ENCODE measurements at regions not wholly inside any gene's neighbourhood (a gene's known extent, or its start where the extent isn't known, plus 50 kb on each side); places are given as distances from the start of the nearest gene placed in this dataset.

GRCh38 chr18:37669991-37670534 is 104.5 kb upstream of the CELF4 start:
- dilution Hi-C loops (cut with MboI; ENCODE audit: extremely low pct_ligation_motif_present, low sequenced_read_pairs), result no loop called here
- CTCF ChIA-PET, result no interaction called here

GRCh38 chr18:37668971-37669747 is 103.6 kb upstream of the CELF4 start:
- Histone ChIP-seq H3K9me3 (replicated peaks; ENCODE audit: control insufficient read depth, insufficient read depth, low read length) (peaks cover 2% of the 10 kb centered on the region), H3K4me2 (ENCODE audit: insufficient read depth, low read length) (no peak overlapping the region), H3K36me3 (ENCODE audit: control insufficient read depth in 2 of 2, extremely low read depth in 1 of 2, insufficient read depth in 2 of 2, low read length in 2 of 2) (no peaks in the 10 kb centered on the region), H3K27ac (ENCODE audit: insufficient read depth, low read depth, low read length) (no peak overlapping the region), H3K79me2 (ENCODE audit: control insufficient read depth, insufficient read depth, low read length) (no peaks in the 10 kb centered on the region), H2AFZ (ENCODE audit: low read depth, low read length) (no peak overlapping the region), H4K20me1 (replicated peaks; ENCODE audit: control insufficient read depth, extremely low read depth, insufficient read depth, low read length) (no peaks in the 10 kb centered on the region), H3K27me3 (ENCODE audit: control insufficient read depth in 2 of 2, insufficient read depth in 2 of 2, low read length in 2 of 2) (no peaks in the 10 kb centered on the region), H3K4me3 (replicated peaks in 1 of 3; ENCODE audit: insufficient read depth in 1 of 3, low read depth in 1 of 3, low read length in 3 of 3) (no peak overlapping the region), H3K9ac (replicated peaks; ENCODE audit: extremely low read depth, insufficient read depth, low read length) (no peak overlapping the region), H3K9me1 (replicated peaks; ENCODE audit: control insufficient read depth, extremely low read depth, insufficient read depth, low read length) (no peaks in the 10 kb centered on the region), H3K4me1 (ENCODE audit: control insufficient read depth, extremely low read depth, insufficient read depth, low read length) (no peaks in the 10 kb centered on the region)
- CTCF ChIA-PET, result no interaction called here
- FAIRE-seq (no peak), DNase-seq (ENCODE audit: low read depth, low spot score) (no peak)
- dilution Hi-C loops (cut with MboI; ENCODE audit: extremely low pct_ligation_motif_present, low sequenced_read_pairs) (no loop called here), intact Hi-C loops (cut with micrococcal nuclease) (loop anchor here (10.0 kb wide), 1 partner anchor 56 kb away; no protein-coding TSS in a partner anchor)
- POLR2A ChIA-PET, result no interaction called here
- no TSS peak for BruUV-seq (replicated peaks)
- TF ChIP-seq GATA2 (IDR thresholded peaks at IDR 0.05; ENCODE audit: insufficient read depth, insufficient read length, low read depth, low read length), result no peak
- TF ChIP-seq MAX (IDR thresholded peaks at IDR 0.05; ENCODE audit: insufficient read depth, insufficient read length), result no peak
- TF ChIP-seq POLR2AphosphoS5 (IDR thresholded peaks at IDR 0.05; ENCODE audit: insufficient read depth, low read depth, low read length), result no peak
- no peak for TF ChIP-seq CTCF (IDR thresholded peaks at IDR 0.05; ENCODE audit: extremely low read depth in 1 of 2, insufficient read depth in 1 of 2, low read depth in 1 of 2, low read length in 2 of 2)
- TF ChIP-seq MYC (IDR thresholded peaks at IDR 0.05; ENCODE audit: low read depth, low read length), result no peak
- TF ChIP-seq JUN (IDR thresholded peaks at IDR 0.05; ENCODE audit: borderline replicate concordance, insufficient read depth, insufficient read length, low read depth), result no peak

More at GRCh38 chr18:37669991-37670534, 104.5 kb upstream of the CELF4 start:
- H3K27ac ChIP-seq (ENCODE audit: insufficient read depth, low read depth, low read length), result no peak overlapping the region
- no peaks in the 10 kb centered on the region for H3K9me1 ChIP-seq (replicated peaks; ENCODE audit: control insufficient read depth, extremely low read depth, insufficient read depth, low read length)
- BruUV-seq (replicated peaks), result no TSS peak
- no peak for TF ChIP-seq JUN (IDR thresholded peaks at IDR 0.05; ENCODE audit: borderline replicate concordance, insufficient read depth, insufficient read length, low read depth)
- H3K36me3 ChIP-seq (ENCODE audit: control insufficient read depth in 2 of 2, extremely low read depth in 1 of 2, insufficient read depth in 2 of 2, low read length in 2 of 2), result no peaks in the 10 kb centered on the region
- no peak overlapping the region for H3K4me3 ChIP-seq (replicated peaks in 1 of 3; ENCODE audit: insufficient read depth in 1 of 3, low read depth in 1 of 3, low read length in 3 of 3)
- H3K9me3 ChIP-seq (replicated peaks; ENCODE audit: control insufficient read depth, insufficient read depth, low read length), result peaks cover 2% of the 10 kb centered on the region
- H3K27me3 ChIP-seq (ENCODE audit: control insufficient read depth in 2 of 2, insufficient read depth in 2 of 2, low read length in 2 of 2), result no peaks in the 10 kb centered on the region
- H3K4me2 ChIP-seq (ENCODE audit: insufficient read depth, low read length), result no peak overlapping the region
- no peaks in the 10 kb centered on the region for H4K20me1 ChIP-seq (replicated peaks; ENCODE audit: control insufficient read depth, extremely low read depth, insufficient read depth, low read length)
- H2AFZ ChIP-seq (ENCODE audit: low read depth, low read length), result no peak overlapping the region
- POLR2A ChIA-PET, result no interaction called here
- H3K79me2 ChIP-seq (ENCODE audit: control insufficient read depth, insufficient read depth, low read length), result no peaks in the 10 kb centered on the region
- DNase-seq (ENCODE audit: low read depth, low spot score), result no peak
- H3K9ac ChIP-seq (replicated peaks; ENCODE audit: extremely low read depth, insufficient read depth, low read length), result no peak overlapping the region
- H3K4me1 ChIP-seq (ENCODE audit: control insufficient read depth, extremely low read depth, insufficient read depth, low read length), result no peaks in the 10 kb centered on the region
- intact Hi-C loops (cut with micrococcal nuclease), result loop anchor here (10.0 kb wide), 1 partner anchor 55 kb away; no protein-coding TSS in a partner anchor
- FAIRE-seq, result no peak

Measured in endothelial cell of umbilical vein (primary cell).